SK-N-SH (cell line): ENCODE measurements at regions not wholly inside any gene's neighbourhood (a gene's known extent, or its start where the extent isn't known, plus 50 kb on each side); places are given as distances from the start of the nearest gene placed in this dataset.

Source experiments
- CTCF ChIA-PET: fragments of 300-600, 350-600 bp; formaldehyde crosslinking; extraction: SDS; loops from one replicate; lab custom pipeline; 2021; lab: Yijun Ruan, JAX
- POLR2A ChIA-PET: fragments of 350-600 bp; sonication (Branson Sonifier 250); formaldehyde crosslinking; extraction: SDS; loops from one replicate; lab custom pipeline; 2020; ENCODE audit warnings: antibody characterized with exemption, inconsistent platforms; lab: Yijun Ruan, JAX
- DNase-seq: peaks from one replicate; pipeline ENCODE4 v3.0.0; 2012
- H2AFZ ChIP-seq: fragments of 200-600 bp; sonication (generic); 2 replicates; pipeline ENCODE4 v1.8.1; 2016; ENCODE audit warnings: antibody characterized with exemption, mild to moderate bottlenecking, low read depth
- H3F3A ChIP-seq: fragments of 200-600 bp; sonication (generic); replicated peaks from 2 replicates; pipeline ENCODE3; 2016; ENCODE audit warnings: antibody characterized with exemption, mild to moderate bottlenecking; ENCODE audit not compliant: insufficient read depth
- H3K27ac ChIP-seq, 2 experiments: fragments of 200-500 bp in 1 of 2; fragments of 200-600 bp in 1 of 2; sonication (Bioruptor generic) in 1 of 2; sonication (generic), shearing (Covaris generic) in 1 of 2; 2 replicates each; pipeline versions ENCODE4 v1.5.1 to v1.6.1; 2014 to 2016; ENCODE audit warnings: low read depth in 2 of 2, inconsistent platforms in 1 of 2, low read length in 1 of 2, mild to moderate bottlenecking in 1 of 2, mixed read lengths in 1 of 2
- H3K27me3 ChIP-seq: fragments of 200-600 bp; sonication (generic), shearing (Covaris generic); 2 replicates; pipeline ENCODE4 v1.6.1; 2016; ENCODE audit warnings: mixed run types; ENCODE audit not compliant: insufficient read depth
- H3K36me3 ChIP-seq, 2 experiments: fragments of 200-500 bp in 1 of 2; fragments of 200-600 bp in 1 of 2; sonication (Bioruptor generic) in 1 of 2; sonication (generic) in 1 of 2; replicated peaks in 1 of 2; 2 replicates each; pipeline versions ENCODE3 to v1.5.1; 2014 to 2016; ENCODE audit warnings: low read length in 1 of 2, mild to moderate bottlenecking in 1 of 2; ENCODE audit not compliant: insufficient read depth in 2 of 2, control insufficient read depth in 1 of 2
- H3K4me1 ChIP-seq, 2 experiments: fragments of 200-500 bp in 1 of 2; fragments of 200-600 bp in 1 of 2; sonication (Bioruptor generic) in 1 of 2; sonication (generic), shearing (Covaris generic) in 1 of 2; 2 replicates each; pipeline versions ENCODE4 v1.5.1 to v1.6.1; 2014 to 2016; ENCODE audit warnings: low read depth in 1 of 2, low read length in 1 of 2, mixed run types in 1 of 2; ENCODE audit not compliant: insufficient read depth in 2 of 2, control insufficient read depth in 1 of 2
- H3K4me2 ChIP-seq: fragments of 200-600 bp; sonication (generic), shearing (Covaris generic); 2 replicates; pipeline ENCODE4 v1.6.1; 2017; ENCODE audit warnings: mixed run types
- H3K4me3 ChIP-seq, 2 experiments: fragments of 200-500 bp in 1 of 2; fragments of 200-600 bp in 1 of 2; sonication (Bioruptor generic) in 1 of 2; sonication (generic), shearing (Covaris generic) in 1 of 2; 2 replicates each; pipeline versions ENCODE4 v1.5.1 to v1.8.1; 2014 to 2016; ENCODE audit warnings: low read depth in 2 of 2, inconsistent platforms in 1 of 2, low read length in 1 of 2, mild to moderate bottlenecking in 1 of 2, mixed read lengths in 1 of 2, moderate library complexity in 1 of 2
- H3K79me2 ChIP-seq: fragments of 200-600 bp; sonication (generic); 2 replicates; pipeline ENCODE4 v1.8.1; 2017; ENCODE audit warnings: mild to moderate bottlenecking; ENCODE audit not compliant: insufficient read depth
- H3K9ac ChIP-seq: fragments of 200-600 bp; sonication (generic); 2 replicates; pipeline ENCODE4 v1.6.1; 2017; ENCODE audit warnings: mixed run types
- H3K9me2 ChIP-seq: fragments of 200-600 bp; sonication (generic); 2 replicates; pipeline ENCODE4 v1.6.1; 2017; ENCODE audit warnings: mixed run types
- H3K9me3 ChIP-seq: fragments of 200-600 bp; sonication (generic); 2 replicates; pipeline ENCODE4 v1.6.1; 2017; ENCODE audit warnings: mixed run types, mild to moderate bottlenecking, moderate library complexity
- H4K20me1 ChIP-seq: fragments of 200-600 bp; sonication (generic); 2 replicates; pipeline ENCODE4 v1.6.1; 2017; ENCODE audit warnings: mild to moderate bottlenecking, mixed run types; ENCODE audit not compliant: insufficient read depth
- FOSL2 ChIP-seq: IDR thresholded peaks from 2 replicates; pipeline ENCODE4 v1.4.0; 2012; ENCODE audit warnings: low read depth, mild to moderate bottlenecking, moderate library complexity, borderline replicate concordance
- FOXJ3 ChIP-seq: sonication (generic); formaldehyde crosslinking; IDR thresholded peaks from 2 replicates; pipeline ENCODE4 v1.5.1; 2020; ENCODE audit warnings: mild to moderate bottlenecking, missing genetic modification reagents
- GATA2 ChIP-seq: sonication (generic); formaldehyde crosslinking; IDR thresholded peaks from 2 replicates; pipeline ENCODE4 v1.5.0; 2020; ENCODE audit warnings: mild to moderate bottlenecking, missing genetic modification reagents
- JUND ChIP-seq: IDR thresholded peaks from 2 replicates; pipeline ENCODE4 v1.4.0; 2012
- NRF1 ChIP-seq: IDR thresholded peaks from 2 replicates; pipeline ENCODE4 v1.6.1; 2012; ENCODE audit warnings: low read depth, mild to moderate bottlenecking, low read length
- RCOR1 ChIP-seq: fragments of 150-350 bp; IDR thresholded peaks from 2 replicates; pipeline ENCODE4 v1.6.1; 2017; ENCODE audit warnings: antibody characterized with exemption, low read length
- RXRA ChIP-seq: IDR thresholded peaks from 2 replicates; pipeline ENCODE4 v1.4.0; 2012; ENCODE audit warnings: low read depth, mild to moderate bottlenecking, borderline replicate concordance
- TAF1 ChIP-seq: IDR thresholded peaks from 2 replicates; pipeline ENCODE4 v1.6.1; 2012; ENCODE audit warnings: low read depth, mild to moderate bottlenecking, low read length, moderate library complexity, borderline replicate concordance
- TCF12 ChIP-seq: IDR thresholded peaks from 2 replicates; pipeline ENCODE4 v1.4.0; 2012
- YY1 ChIP-seq: IDR thresholded peaks from 2 replicates; pipeline ENCODE4 v1.4.0; 2012; ENCODE audit warnings: low read depth, mild to moderate bottlenecking
- WGBS: methylation state at CpG from one replicate; pipeline ENCODE4 v1.1.6; 2017; ENCODE audit warnings: low lambda C conversion rate; 5-methylcytosine and 5-hydroxymethylcytosine counted together
- TF ChIP-seq, protein P1 (sequence below): IDR thresholded peaks from 2 replicates; pipeline ENCODE4 v1.4.0; 2012; ENCODE audit warnings: low read depth, borderline replicate concordance
- TF ChIP-seq, protein P2 (sequence below): IDR thresholded peaks from 2 replicates; pipeline ENCODE4; 2012
- TF ChIP-seq, protein P3 (sequence below): fragments of 150-350 bp; IDR thresholded peaks from 2 replicates; pipeline ENCODE4 v1.6.1; 2017; ENCODE audit warnings: antibody characterized with exemption, low read length, low read depth, borderline replicate concordance

DNA sequence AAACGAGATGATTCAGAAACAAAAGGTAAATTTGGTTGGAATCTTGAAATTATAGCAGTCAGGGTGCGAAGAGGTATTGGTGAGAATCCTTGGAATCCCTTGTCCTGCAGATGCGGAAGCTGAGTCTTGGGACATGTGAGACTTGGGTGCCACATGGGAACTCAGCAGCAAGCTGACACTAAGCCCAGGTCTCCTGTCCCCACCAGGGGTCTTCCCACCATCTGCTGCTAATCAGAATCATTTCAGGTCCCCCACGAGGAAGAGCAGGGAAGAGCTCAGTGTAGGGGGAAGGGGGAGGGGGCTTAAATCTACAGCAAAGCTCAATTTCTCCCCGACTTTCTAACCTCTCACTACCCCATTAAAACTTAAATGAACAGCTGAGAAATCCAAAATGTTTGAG is 126.1 kb upstream of the BMPER start (continued):
- no peak for TF ChIP-seq GATA2

DNA sequence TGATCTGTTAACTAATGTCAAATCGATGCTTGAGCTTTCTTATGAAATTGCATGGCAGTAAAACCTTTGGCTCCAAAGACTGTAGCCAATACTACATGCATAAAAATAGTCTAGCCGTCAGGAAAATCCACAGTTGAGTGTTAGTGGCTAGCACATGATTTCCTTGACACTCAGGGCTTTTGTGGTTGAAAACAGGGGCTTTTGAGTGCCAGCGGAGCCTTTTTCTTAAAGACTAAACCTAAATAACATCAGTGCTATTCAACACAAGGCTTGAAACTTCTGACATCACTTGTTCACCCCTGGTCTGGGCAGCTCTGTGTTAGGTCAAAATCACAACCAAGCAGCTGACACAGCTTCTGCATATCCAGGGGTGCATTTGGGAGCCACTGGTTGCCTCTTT is 124.2 kb upstream of the BMPER start:
- H3K9me2 ChIP-seq, result no peaks in the 10 kb centered on the region
- H3K79me2 ChIP-seq, result no peaks in the 10 kb centered on the region
- H3K27ac ChIP-seq, result no peak overlapping the region
- ChIA-PET CTCF (interaction anchor here (0.6 to 1.5 kb wide), 5 partner anchors 9 to 773 kb away, joined by 3 to 4 read pairs (median 3); no protein-coding TSS in a partner anchor), POLR2A (no interaction called here)
- no peaks in the 10 kb centered on the region for H3K36me3 ChIP-seq
- no peaks in the 10 kb centered on the region for H4K20me1 ChIP-seq
- no peaks in the 10 kb centered on the region for H3K27me3 ChIP-seq
- H3K4me1 ChIP-seq, result no peaks in the 10 kb centered on the region
- H3K9ac ChIP-seq, result no peak overlapping the region
- H3F3A ChIP-seq, result no peaks in the 10 kb centered on the region
- WGBS, result 63% methylated on average over 3 of the region's 3 CpGs
- no peak overlapping the region for H3K4me3 ChIP-seq
- no peaks in the 10 kb centered on the region for H3K9me3 ChIP-seq
- H3K4me2 ChIP-seq, result no peak overlapping the region
- DNase-seq, result no peak
- no peak for TF ChIP-seq TAF1
- TF ChIP-seq YY1, result no peak
- no peak for TF ChIP-seq RCOR1
- TF ChIP-seq, protein P1, sequence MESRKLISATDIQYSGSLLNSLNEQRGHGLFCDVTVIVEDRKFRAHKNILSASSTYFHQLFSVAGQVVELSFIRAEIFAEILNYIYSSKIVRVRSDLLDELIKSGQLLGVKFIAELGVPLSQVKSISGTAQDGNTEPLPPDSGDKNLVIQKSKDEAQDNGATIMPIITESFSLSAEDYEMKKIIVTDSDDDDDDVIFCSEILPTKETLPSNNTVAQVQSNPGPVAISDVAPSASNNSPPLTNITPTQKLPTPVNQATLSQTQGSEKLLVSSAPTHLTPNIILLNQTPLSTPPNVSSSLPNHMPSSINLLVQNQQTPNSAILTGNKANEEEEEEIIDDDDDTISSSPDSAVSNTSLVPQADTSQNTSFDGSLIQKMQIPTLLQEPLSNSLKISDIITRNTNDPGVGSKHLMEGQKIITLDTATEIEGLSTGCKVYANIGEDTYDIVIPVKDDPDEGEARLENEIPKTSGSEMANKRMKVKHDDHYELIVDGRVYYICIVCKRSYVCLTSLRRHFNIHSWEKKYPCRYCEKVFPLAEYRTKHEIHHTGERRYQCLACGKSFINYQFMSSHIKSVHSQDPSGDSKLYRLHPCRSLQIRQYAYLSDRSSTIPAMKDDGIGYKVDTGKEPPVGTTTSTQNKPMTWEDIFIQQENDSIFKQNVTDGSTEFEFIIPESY, result no peak
- no peak for TF ChIP-seq FOSL2
- TF ChIP-seq TCF12, result no peak
- TF ChIP-seq, protein P2, sequence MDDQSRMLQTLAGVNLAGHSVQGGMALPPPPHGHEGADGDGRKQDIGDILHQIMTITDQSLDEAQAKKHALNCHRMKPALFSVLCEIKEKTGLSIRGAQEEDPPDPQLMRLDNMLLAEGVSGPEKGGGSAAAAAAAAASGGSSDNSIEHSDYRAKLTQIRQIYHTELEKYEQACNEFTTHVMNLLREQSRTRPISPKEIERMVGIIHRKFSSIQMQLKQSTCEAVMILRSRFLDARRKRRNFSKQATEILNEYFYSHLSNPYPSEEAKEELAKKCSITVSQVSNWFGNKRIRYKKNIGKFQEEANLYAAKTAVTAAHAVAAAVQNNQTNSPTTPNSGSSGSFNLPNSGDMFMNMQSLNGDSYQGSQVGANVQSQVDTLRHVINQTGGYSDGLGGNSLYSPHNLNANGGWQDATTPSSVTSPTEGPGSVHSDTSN, result no peak
- no peak for TF ChIP-seq RXRA
- no peak for TF ChIP-seq JUND
- TF ChIP-seq FOXJ3 (CRISPR knock-in tag), result no peak
- TF ChIP-seq, protein P3, sequence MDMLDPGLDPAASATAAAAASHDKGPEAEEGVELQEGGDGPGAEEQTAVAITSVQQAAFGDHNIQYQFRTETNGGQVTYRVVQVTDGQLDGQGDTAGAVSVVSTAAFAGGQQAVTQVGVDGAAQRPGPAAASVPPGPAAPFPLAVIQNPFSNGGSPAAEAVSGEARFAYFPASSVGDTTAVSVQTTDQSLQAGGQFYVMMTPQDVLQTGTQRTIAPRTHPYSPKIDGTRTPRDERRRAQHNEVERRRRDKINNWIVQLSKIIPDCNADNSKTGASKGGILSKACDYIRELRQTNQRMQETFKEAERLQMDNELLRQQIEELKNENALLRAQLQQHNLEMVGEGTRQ, result no peak
- H2AFZ ChIP-seq, result no peak overlapping the region

DNA sequence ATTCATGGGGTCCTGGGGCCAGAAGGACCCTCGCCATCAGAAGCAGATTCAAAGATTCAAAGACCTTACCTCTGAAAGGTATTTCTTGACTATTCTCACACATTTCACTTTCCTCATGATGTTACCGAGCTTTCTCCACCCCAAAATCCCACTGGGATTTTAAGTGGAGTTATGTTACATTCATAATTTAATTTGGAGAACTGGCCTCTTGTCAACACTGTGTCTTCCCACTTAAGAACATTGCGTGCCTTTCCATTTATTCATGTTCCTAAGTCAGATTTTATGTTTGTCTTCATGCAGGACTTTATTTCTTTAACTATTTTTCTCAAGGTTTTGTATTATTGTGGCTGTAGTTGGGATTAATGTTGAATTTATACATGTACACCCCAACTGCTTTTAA is 123.5 kb upstream of the BMPER start:
- Histone ChIP-seq H3K79me2 (no peaks in the 10 kb centered on the region), H2AFZ (no peak overlapping the region), H3K4me1 (no peaks in the 10 kb centered on the region), H3K27me3 (no peaks in the 10 kb centered on the region), H3K27ac (no peak overlapping the region), H3K4me3 (no peak overlapping the region), H3K9ac (no peak overlapping the region), H4K20me1 (no peaks in the 10 kb centered on the region), H3F3A (no peaks in the 10 kb centered on the region), H3K9me3 (no peaks in the 10 kb centered on the region), H3K9me2 (no peaks in the 10 kb centered on the region), H3K36me3 (no peaks in the 10 kb centered on the region), H3K4me2 (no peak overlapping the region)
- ChIA-PET POLR2A (no interaction called here), CTCF (interaction anchor here (0.8 to 1.5 kb wide), 2 partner anchors 10 to 539 kb away, joined by 3 to 4 read pairs; no protein-coding TSS in a partner anchor)
- no peak for DNase-seq
- 39% methylated on average over 3 of the region's 3 CpGs for WGBS
- TF ChIP-seq NRF1, result no peak
